Activated CD4-positive, alpha-beta T cell treated with anti-CD3 and anti-CD28 coated beads, Interleukin-2, amount 10 ng/mL, durations not matched to agents 24 days and 14 days (primary cell): ENCODE measurements at regions not wholly inside any gene's neighbourhood (a gene's known extent, or its start where the extent isn't known, plus 50 kb on each side); places are given as distances from the start of the nearest gene placed in this dataset.

ENCODE experiments used
- DNase-seq: peaks from one replicate; pipeline ENCODE4 v3.0.0; 2022
- H3K27ac Mint-ChIP-seq: one replicate; pipeline ENCODE4 v1.8.0; 2022; ENCODE audit warnings: mild to moderate bottlenecking, mixed read lengths
- H3K27me3 Mint-ChIP-seq: one replicate; pipeline ENCODE4 v1.8.0; 2022; ENCODE audit warnings: mixed read lengths
- H3K36me3 Mint-ChIP-seq: one replicate; pipeline ENCODE4 v1.8.0; 2022; ENCODE audit warnings: low read depth, mild to moderate bottlenecking, mixed read lengths
- H3K4me1 Mint-ChIP-seq: one replicate; pipeline ENCODE4 v1.8.0; 2021; ENCODE audit warnings: mixed read lengths
- H3K4me3 Mint-ChIP-seq: one replicate; pipeline ENCODE4 v1.8.0; 2022; ENCODE audit warnings: mild to moderate bottlenecking, moderate library complexity, mixed read lengths
- H3K9me3 Mint-ChIP-seq: one replicate; pipeline ENCODE4 v1.8.0; 2021; ENCODE audit warnings: mixed read lengths
- intact Hi-C: fragments of 100-400 bp; cut with micrococcal nuclease; formaldehyde crosslinking; loops from one replicate; pipeline ENCODE4 v1.15.1; 2023

- Mint-ChIP-seq H3K36me3 (no peaks in the 10 kb centered on the region), H3K27ac (no peak overlapping the region), H3K27me3 (no peaks in the 10 kb centered on the region), H3K4me3 (no peak overlapping the region), H3K4me1 (no peaks in the 10 kb centered on the region), H3K9me3 (no peaks in the 10 kb centered on the region)
- intact Hi-C loops, result no loop called here
- no peak for DNase-seq
These were observed 1042.9 kb upstream of the EPHA7 start for GRCh38 chr6:94462231-94462630.

- Mint-ChIP-seq H3K27ac (no peak overlapping the region), H3K4me1 (no peaks in the 10 kb centered on the region), H3K36me3 (no peaks in the 10 kb centered on the region), H3K27me3 (no peaks in the 10 kb centered on the region), H3K4me3 (no peak overlapping the region), H3K9me3 (no peaks in the 10 kb centered on the region)
- intact Hi-C loops, result no loop called here
- DNase-seq, result no peak
These were observed 1036.9 kb upstream of the EPHA7 start for GRCh38 chr6:94456266-94456665.

- Mint-ChIP-seq H3K9me3 (no peaks in the 10 kb centered on the region), H3K27me3 (no peaks in the 10 kb centered on the region), H3K4me1 (no peaks in the 10 kb centered on the region), H3K27ac (no peak overlapping the region), H3K4me3 (no peak overlapping the region), H3K36me3 (no peaks in the 10 kb centered on the region)
- intact Hi-C loops, result no loop called here
- no peak for DNase-seq
These were observed 1034.9 kb upstream of the EPHA7 start for GRCh38 chr6:94454231-94454630.

GRCh38 chr6:94446120-94446519 lies 1026.8 kb upstream of the EPHA7 start:
- intact Hi-C loops, result no loop called here
- H3K27ac Mint-ChIP-seq, result no peak overlapping the region
- no peaks in the 10 kb centered on the region for H3K27me3 Mint-ChIP-seq
- H3K9me3 Mint-ChIP-seq, result peaks cover 4% of the 10 kb centered on the region
- H3K4me1 Mint-ChIP-seq, result no peaks in the 10 kb centered on the region
- H3K4me3 Mint-ChIP-seq, result no peak overlapping the region
- no peak for DNase-seq
- H3K36me3 Mint-ChIP-seq, result no peaks in the 10 kb centered on the region

GRCh38 chr6:94443701-94444100 lies 1024.3 kb upstream of the EPHA7 start:
- H3K4me3 Mint-ChIP-seq, result no peak overlapping the region
- H3K27ac Mint-ChIP-seq, result no peak overlapping the region
- no peaks in the 10 kb centered on the region for H3K36me3 Mint-ChIP-seq
- no peak for DNase-seq
- intact Hi-C loops, result no loop called here
- no peaks in the 10 kb centered on the region for H3K4me1 Mint-ChIP-seq
- no peaks in the 10 kb centered on the region for H3K27me3 Mint-ChIP-seq
- peaks cover 7% of the 10 kb centered on the region for H3K9me3 Mint-ChIP-seq

GRCh38 chr6:94424692-94425091 lies 1005.3 kb upstream of the EPHA7 start:
- Mint-ChIP-seq H3K36me3 (no peaks in the 10 kb centered on the region), H3K27me3 (no peaks in the 10 kb centered on the region), H3K9me3 (no peaks in the 10 kb centered on the region), H3K4me3 (no peak overlapping the region), H3K4me1 (no peaks in the 10 kb centered on the region), H3K27ac (no peak overlapping the region)
- intact Hi-C loops, result no loop called here
- no peak for DNase-seq

GRCh38 chr6:94417363-94417762 lies 998.0 kb upstream of the EPHA7 start:
- no peaks in the 10 kb centered on the region for H3K9me3 Mint-ChIP-seq
- intact Hi-C loops, result no loop called here
- H3K4me3 Mint-ChIP-seq, result no peak overlapping the region
- no peaks in the 10 kb centered on the region for H3K27me3 Mint-ChIP-seq
- DNase-seq, result no peak
- H3K27ac Mint-ChIP-seq, result no peak overlapping the region
- no peaks in the 10 kb centered on the region for H3K36me3 Mint-ChIP-seq
- H3K4me1 Mint-ChIP-seq, result no peaks in the 10 kb centered on the region

GRCh38 chr6:94414041-94414440 lies 994.7 kb upstream of the EPHA7 start:
- no peaks in the 10 kb centered on the region for H3K9me3 Mint-ChIP-seq
- no peaks in the 10 kb centered on the region for H3K4me1 Mint-ChIP-seq

GRCh38 chr6:94401311-94401710 lies 982.0 kb upstream of the EPHA7 start:
- intact Hi-C loops, result no loop called here
- Mint-ChIP-seq H3K4me3 (no peak overlapping the region), H3K36me3 (no peaks in the 10 kb centered on the region), H3K27me3 (no peaks in the 10 kb centered on the region), H3K4me1 (no peaks in the 10 kb centered on the region), H3K9me3 (no peaks in the 10 kb centered on the region), H3K27ac (no peak overlapping the region)
- DNase-seq, result no peak

More at GRCh38 chr6:94414041-94414440, 994.7 kb upstream of the EPHA7 start:
- intact Hi-C loops, result no loop called here
- Mint-ChIP-seq H3K27me3 (no peaks in the 10 kb centered on the region), H3K27ac (no peak overlapping the region), H3K36me3 (no peaks in the 10 kb centered on the region), H3K4me3 (no peak overlapping the region)
- DNase-seq, result no peak

GRCh38 chr6:94394822-94395221 lies 975.5 kb upstream of the EPHA7 start:
- Mint-ChIP-seq H3K4me1 (no peaks in the 10 kb centered on the region), H3K36me3 (no peaks in the 10 kb centered on the region)
- intact Hi-C loops, result no loop called here

GRCh38 chr6:94389218-94389617 lies 969.9 kb upstream of the EPHA7 start:
- Mint-ChIP-seq H3K36me3 (no peaks in the 10 kb centered on the region), H3K4me3 (no peak overlapping the region), H3K27me3 (no peaks in the 10 kb centered on the region), H3K27ac (no peak overlapping the region), H3K4me1 (no peaks in the 10 kb centered on the region), H3K9me3 (no peaks in the 10 kb centered on the region)
- DNase-seq, result no peak
- intact Hi-C loops, result no loop called here

More at GRCh38 chr6:94394822-94395221, 975.5 kb upstream of the EPHA7 start:
- Mint-ChIP-seq H3K27me3 (no peaks in the 10 kb centered on the region), H3K4me3 (no peak overlapping the region), H3K9me3 (no peaks in the 10 kb centered on the region), H3K27ac (no peak overlapping the region)
- no peak for DNase-seq

- H3K27ac Mint-ChIP-seq, result no peak overlapping the region
- no peaks in the 10 kb centered on the region for H3K4me1 Mint-ChIP-seq
- no peaks in the 10 kb centered on the region for H3K27me3 Mint-ChIP-seq
- intact Hi-C loops, result no loop called here
- H3K36me3 Mint-ChIP-seq, result no peaks in the 10 kb centered on the region
- no peak overlapping the region for H3K4me3 Mint-ChIP-seq
- H3K9me3 Mint-ChIP-seq, result no peaks in the 10 kb centered on the region
- no peak for DNase-seq
These were observed 958.5 kb upstream of the EPHA7 start for GRCh38 chr6:94377835-94378234.

- intact Hi-C loops, result no loop called here
- Mint-ChIP-seq H3K4me3 (no peak overlapping the region), H3K27ac (no peak overlapping the region), H3K36me3 (no peaks in the 10 kb centered on the region), H3K27me3 (no peaks in the 10 kb centered on the region), H3K4me1 (no peaks in the 10 kb centered on the region), H3K9me3 (no peaks in the 10 kb centered on the region)
- DNase-seq, result no peak
These were observed 957.5 kb upstream of the EPHA7 start for GRCh38 chr6:94376876-94377275.

GRCh38 chr6:94372229-94372628 lies 952.9 kb upstream of the EPHA7 start:
- H3K27me3 Mint-ChIP-seq, result no peaks in the 10 kb centered on the region
- no peaks in the 10 kb centered on the region for H3K36me3 Mint-ChIP-seq
- no peak overlapping the region for H3K4me3 Mint-ChIP-seq
- H3K9me3 Mint-ChIP-seq, result no peaks in the 10 kb centered on the region
- intact Hi-C loops, result no loop called here
- no peak overlapping the region for H3K27ac Mint-ChIP-seq
- no peaks in the 10 kb centered on the region for H3K4me1 Mint-ChIP-seq
- DNase-seq, result no peak

GRCh38 chr6:94367316-94367715 lies 948.0 kb upstream of the EPHA7 start:
- no peak overlapping the region for H3K27ac Mint-ChIP-seq
- no peaks in the 10 kb centered on the region for H3K9me3 Mint-ChIP-seq
- intact Hi-C loops, result no loop called here
- DNase-seq, result no peak
- no peaks in the 10 kb centered on the region for H3K27me3 Mint-ChIP-seq
- no peak overlapping the region for H3K4me3 Mint-ChIP-seq
- H3K4me1 Mint-ChIP-seq, result no peaks in the 10 kb centered on the region
- H3K36me3 Mint-ChIP-seq, result no peaks in the 10 kb centered on the region
